HG03103 (cell line): ENCODE measurements at regions not wholly inside any gene's neighbourhood (a gene's known extent, or its start where the extent isn't known, plus 50 kb on each side); places are given as distances from the start of the nearest gene placed in this dataset.
A peak's percentile ranks its signal among the peaks of the same experiment; 100 is the strongest.
"Not testable (repeated sequence)": the region's sequence is repeated elsewhere in the genome, so short reads cannot be mapped to it uniquely, and the experiment has no call there.

Experiments
- ATAC-seq: cut with Tn5 transposase; IDR thresholded peaks from one replicate; pipeline ENCODE4 v1.9.1; 2021; ENCODE audit warnings: low read depth; ENCODE audit not compliant: unreplicated experiment

DNA sequence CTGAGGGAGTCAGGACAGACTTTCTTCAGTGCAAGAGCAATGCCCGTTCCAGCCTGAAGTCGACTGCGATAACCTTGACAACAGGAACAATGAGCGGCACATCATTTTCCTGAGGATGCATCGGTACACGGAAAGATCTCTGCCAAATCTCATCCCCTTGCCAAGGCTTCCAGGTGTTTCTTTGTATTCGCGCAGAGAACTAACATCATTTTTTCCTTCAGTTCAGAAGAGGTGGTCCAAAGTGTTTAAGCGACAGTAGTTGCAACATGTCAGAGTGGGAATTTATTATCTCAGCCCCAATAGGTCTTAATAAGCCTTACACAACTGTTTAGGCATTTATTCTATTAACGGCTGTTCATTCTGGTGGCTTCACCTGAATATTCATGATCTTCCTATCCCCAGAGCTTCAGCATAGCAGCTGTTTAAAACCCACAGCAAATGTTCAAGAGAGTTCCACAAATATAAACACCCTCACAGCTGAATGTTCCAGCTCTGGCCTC is 129.7 kb upstream of the NFIA start:
- ATAC-seq, result no peak

DNA sequence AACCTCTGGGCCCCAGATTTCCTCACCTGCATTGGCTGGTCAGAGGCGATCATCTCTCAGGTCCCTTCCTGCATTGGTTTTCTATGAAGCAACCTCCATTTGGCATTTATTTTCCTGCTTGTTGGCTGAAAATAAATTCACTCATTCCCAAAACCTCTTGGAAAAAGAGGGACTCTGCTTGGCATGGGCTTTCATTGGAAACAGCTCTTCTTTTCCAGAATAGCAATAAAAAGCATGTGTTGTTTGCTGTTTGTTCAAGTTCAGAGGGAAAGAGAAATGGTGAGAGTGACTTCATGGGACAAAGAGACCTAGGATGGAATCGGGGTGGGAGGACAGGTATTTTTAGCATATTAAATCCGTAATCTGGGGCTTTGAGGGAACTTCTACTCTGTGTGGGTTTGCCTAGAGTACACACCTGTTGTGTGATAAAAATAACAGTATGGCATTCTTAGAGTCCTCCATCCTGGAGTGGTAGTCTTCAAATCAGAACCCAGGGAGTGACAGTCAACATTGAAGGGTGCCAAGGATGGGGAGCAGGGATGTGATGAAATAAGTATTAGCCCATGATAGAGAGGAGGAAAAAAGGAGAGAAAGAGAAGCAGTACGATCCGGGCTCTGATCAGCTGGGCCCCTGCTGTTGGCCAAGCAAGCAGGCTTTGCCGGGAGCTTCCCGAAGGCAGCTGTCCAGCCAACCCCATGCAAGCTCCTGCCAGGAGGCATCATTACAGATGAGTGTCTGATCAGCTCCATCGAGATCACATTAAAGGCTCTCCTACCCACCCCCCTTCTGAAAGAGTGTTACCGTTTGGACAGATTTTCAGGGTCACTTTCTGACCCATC is 131.9 kb upstream of the NFIA start:
- ATAC-seq, result no peak

DNA sequence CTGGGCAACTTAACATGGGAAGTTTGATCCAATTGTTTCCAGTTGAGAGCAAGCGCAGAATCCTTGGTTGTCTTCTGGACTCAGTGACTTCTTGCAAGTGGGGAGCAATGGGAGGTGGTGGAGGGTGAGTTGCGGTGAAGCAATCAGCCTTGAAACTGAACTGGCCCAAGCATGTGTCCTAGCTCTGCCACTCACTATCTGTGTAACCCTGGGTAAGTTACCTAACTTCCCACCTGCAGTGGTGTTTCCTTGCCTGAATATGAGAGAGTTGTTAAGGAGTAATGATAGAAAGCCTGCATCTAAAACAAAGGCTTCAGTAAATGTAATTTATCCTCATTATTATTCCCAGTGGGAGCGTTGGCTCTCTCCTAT is 132.5 kb upstream of the NFIA start:
- no peak for ATAC-seq

DNA sequence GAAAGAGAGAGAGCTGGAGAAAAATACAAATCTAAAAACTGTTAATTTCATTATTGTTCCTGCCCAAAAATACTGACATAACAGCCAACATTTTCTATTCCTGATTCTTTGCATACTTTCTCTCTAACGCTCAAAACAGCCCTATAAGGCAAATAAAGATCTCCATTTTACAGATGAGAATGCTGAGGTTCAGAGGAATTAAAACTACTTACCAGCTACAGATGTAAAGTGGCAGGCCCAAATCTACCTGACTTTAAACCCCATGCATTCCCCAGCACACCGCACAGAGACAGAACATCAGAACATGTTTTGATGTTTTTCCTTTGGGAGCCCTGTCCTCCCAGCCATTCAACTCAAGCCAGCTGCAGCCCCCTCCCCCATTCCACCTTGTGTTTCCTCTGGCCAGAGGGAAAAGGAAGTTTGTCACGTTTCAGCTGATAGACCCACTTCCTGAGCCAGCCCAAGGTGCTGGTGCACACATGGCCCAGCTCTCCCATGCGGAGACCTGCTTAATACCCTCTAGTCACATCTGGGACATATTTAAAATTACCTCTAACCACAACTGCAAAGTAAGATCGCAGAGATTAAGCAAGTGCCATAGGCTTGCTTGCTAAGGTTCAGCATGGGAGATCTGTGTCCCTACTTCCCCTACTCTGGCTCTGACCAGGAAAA is 133.1 kb upstream of the NFIA start:
- ATAC-seq, result no peak

DNA sequence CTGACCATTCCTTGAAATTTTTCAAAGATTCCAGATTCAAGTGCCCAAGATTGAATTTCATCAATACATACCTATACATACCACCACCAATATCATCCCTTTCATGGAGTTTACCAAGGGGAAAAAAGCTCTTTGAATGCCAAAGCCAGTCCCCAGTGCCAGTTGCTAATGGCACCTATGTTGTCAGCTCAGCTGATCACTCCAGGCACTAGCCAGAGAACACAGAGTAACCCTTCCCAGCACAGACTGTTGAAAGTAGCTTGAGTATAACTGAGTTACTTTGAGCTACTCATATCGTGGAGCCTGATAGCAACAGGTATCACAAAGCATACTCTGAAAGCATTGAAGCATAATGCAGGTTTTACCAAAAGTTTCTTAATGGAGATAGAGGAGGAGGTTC is 133.9 kb upstream of the NFIA start:
- ATAC-seq, result no peak

DNA sequence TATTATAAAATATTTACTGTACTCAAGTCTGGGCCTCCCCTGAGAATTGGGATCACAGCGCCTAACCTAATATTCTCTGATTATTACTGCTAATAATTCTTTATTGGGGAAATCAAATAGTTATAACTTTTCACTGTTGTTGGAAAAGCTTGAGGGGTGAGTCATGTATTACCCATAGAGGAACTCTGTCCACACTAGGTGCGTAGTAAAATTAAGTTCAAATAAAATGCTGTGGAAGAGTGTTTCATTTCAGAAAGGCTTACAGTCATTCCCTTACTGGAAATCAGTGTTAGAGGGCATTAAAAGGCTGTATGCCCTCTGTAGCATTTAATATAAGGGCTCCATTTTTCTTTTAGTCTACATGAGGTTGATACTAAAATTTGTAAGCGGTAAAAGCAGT is 135.0 kb upstream of the NFIA start:
- ATAC-seq, result no peak

DNA sequence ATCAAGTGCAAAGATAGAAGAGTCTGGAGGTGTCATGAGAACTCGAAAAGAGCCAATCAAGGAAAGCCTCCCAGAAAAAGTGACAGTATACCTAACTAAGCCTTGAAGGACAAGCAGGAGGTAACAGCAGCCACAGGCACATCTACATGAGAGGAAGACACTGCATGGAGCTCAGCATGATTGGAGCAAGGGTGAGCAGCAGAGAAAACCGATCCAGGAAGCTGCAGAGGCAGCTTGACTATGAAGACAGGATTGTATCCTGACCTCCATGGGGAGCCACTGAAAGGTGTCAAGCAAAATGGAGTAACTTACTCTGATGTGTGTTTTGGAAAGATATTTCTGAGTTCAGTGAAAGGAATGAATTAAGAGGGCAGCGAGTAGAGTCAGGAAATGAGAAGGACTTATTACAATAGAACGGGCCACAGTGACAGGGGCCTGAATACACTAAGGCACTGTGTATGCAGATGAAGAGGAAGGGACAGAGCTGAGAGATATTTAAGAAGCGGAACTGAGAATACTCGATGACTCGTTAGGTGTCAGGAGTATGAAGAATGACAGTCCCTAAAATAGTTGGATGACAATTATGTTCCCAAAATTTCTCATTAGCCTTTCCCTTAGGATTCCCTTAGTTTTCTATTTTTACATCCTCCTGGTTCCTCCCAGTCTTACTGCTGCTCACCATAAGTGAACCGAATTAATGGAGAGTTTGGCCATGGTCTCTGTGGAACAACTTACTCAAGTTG is 139.3 kb upstream of the NFIA start:
- ATAC-seq, result peak; percentile 91

DNA sequence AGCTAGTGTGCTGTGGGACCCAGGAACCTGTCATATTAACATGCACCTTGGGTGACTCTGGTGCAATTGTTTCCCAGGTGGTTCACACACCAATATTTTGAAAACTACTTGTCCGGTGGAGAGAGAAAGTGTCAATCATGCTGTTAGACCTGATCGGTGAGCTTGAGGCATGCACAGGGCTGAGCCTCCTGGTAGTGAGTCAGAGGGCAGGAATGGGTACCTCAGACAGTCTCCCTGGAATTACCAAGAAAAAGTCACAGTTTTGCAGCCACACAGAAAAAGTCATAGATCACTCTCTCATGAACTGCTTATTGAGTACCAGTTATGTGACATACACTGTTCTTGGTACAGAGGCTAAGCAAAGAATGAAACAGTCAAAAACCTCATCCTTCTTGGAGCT is 140.1 kb upstream of the NFIA start:
- no peak for ATAC-seq

DNA sequence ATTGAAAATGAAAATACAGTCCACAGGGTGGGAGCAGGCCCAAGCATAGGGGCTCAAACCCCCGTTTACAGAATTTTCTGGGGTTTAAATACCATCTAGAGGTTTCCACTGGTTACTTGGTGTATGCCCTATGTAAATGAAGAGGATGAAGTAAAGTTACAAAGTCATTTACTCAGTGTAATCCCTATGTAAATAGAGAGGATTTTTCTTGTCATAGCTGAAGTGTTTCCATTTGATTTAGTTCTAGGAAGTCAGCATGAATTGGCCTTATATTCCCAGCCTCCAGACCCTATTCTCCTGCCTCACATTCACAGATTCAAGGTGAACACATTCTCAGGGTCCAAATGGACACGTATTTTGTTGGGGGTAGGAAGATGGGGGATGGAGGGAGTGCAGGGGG is 141.7 kb upstream of the NFIA start:
- ATAC-seq, result not testable (repeated sequence)

DNA sequence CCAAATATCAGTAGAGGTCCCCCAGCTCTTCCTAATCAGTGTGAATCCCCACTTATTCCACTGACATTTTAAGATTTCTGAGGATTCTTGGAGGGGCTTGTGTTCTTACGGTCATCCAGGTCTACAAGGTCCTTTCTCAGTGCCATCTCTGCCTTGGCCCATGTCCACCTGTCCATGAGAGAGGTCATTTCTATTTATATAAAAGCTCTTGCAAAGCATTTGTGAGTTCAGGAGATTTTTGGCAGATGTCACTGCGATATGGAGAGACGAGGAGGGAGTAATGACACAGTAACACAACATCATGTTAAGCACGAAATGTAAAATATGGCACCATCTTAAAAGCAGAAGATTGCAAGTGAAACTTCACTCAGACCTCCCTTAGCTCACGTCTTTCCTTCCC is 144.6 kb upstream of the NFIA start:
- ATAC-seq, result no peak

DNA sequence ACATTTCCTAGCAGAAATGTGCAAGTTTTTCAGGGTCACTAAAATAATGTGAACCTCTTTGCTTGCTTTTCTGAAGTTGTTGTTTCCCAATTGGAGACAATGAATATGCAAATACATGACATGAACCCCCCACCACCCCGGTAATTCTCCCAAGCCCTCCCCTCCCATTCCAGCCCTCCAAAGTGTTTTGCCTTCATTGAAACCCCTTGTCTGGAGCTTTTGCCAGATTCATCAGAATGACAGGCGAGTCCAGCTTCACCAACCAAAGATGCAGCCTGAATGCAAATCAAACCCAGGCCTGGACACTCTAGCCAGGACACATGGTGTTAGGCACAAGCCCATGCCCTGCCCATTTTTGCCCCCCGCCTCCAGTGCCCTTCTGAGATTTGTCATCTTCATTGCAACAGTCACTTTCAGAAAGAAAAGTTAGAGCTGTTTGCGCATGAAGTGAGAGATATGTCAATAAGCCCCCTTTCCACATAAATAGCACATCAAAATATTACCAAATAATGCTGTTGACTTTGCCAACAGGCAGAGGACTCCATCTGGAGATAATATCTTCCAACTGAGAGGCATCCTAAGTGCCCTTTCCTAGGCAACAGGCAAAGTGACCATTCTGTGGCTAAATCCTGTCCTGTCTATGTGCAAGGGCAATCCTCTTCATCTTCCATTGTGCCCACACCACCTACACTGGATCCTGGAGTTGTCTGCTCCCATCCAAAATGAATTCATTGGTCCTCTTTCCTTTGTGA is 145.6 kb upstream of the NFIA start:
- no peak for ATAC-seq

DNA sequence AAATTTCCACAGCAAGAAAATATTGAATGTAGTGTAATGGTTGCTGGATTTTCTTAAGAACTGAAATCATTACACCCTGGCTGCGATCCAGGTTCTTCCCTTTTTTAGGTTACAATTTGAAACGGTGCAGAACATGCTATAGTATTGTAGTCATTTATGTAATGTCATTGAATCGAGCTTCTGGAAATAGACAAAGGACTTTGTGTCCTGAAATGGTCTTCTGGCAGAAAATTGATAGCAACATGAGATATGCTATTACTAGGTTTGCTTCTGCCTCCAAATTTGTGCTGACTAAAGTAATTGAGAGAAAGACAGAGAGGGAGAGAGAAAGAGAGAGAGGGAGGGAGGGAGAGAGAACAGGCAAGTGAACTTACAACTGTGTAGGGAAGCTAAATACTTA is 146.2 kb upstream of the NFIA start:
- no peak for ATAC-seq

DNA sequence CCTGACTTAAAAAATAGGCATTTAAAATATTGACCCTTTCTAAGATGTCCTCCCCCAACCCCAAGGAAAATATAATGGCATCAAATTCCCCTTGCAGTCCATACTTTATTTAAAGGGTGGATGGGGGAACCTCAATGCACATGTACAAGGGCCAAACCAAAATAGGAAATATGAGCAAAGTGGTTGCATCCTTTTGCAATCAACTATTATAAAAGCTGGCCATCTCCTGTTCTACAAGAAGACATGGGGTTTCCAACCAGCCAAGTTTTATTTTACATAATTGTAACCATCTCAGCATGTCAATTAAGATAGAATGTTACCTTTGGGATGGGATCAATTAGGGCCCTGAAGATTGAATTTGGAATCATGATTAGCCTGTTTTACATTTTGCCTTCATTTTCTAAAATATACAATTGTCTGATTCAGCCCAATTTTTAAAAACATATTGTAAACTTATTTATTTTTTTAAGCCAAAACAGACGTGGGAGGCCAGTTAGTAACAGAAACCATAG is 146.7 kb upstream of the NFIA start:
- no peak for ATAC-seq

DNA sequence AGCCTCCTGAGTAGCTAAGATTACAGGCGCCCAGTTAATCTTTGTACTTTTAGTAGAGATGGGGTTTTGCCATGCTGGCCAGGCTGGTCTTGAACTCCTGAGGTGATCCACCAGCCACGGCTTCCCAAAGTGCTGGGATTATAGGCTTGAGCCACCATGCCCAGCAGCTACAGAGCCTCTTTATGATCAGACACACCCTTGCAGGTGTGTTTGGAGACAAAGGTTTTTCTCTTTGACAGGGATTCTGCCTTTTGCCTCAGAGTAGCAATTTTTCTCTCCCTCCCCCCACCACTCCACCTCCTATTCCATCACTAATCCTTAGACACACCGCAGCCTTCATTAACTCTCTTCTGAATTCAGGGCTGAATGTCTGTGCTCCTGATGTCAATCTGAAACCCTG is 152.2 kb upstream of the NFIA start:
- ATAC-seq, result no peak

DNA sequence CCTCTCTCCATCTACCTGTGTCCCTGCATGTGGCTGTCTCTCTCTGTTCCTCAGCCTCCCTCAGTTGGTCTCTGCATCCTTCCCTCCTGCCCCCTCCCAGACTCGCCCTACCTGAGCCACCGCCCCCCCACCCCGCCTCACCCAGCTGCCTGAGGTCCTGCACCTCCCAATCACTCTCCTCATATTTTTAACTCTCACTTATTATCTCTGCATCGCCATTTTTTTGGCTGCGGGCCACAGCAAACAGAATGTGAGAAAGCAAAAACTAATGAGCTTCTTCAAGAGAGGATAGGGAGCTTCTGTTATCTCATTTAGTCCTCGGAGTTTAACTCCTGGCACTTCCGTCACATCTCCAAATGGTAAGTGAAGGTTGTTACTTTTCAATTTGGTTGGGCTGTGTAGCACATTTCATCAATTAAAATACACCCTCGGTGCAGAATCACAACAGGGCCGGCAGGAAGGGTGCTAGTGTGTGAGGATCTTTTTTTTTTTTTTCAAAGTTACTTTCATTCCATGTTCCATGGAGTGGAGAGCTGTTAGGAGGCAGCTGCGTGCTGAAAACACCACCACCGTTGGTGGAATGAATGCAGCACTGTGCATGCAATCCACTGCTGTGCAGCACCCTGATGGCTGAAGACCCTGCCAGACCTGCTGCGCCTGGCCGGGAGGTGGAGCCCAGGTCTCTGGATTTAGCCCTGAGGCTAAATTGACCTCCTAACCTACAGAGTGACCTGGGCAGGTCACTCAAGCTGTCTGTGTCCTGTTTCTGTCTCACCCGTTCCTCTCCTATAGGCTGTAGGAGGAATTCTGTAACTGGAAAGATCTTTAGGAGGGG is 157.2 kb upstream of the NFIA start:
- no peak for ATAC-seq

DNA sequence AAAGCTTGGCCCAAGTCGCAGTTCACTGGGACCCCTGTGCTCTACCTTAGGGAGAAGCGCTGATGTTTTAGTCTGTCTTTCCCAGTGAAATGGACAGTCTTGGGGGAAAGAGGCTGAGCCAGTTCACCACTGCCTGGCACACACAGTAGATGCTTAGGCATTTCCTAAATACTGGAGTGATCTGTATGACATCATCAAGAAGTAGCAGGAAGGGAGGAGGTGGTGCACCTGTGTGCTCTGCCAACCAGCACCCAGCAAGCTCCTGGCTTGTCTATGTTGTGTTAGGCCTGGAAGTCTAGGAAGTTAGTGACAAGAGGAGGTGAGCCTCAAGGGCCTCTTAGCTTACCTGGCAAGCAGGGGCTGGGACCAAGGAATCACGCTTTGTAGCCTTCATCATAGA is 158.2 kb upstream of the NFIA start:
- ATAC-seq, result no peak

DNA sequence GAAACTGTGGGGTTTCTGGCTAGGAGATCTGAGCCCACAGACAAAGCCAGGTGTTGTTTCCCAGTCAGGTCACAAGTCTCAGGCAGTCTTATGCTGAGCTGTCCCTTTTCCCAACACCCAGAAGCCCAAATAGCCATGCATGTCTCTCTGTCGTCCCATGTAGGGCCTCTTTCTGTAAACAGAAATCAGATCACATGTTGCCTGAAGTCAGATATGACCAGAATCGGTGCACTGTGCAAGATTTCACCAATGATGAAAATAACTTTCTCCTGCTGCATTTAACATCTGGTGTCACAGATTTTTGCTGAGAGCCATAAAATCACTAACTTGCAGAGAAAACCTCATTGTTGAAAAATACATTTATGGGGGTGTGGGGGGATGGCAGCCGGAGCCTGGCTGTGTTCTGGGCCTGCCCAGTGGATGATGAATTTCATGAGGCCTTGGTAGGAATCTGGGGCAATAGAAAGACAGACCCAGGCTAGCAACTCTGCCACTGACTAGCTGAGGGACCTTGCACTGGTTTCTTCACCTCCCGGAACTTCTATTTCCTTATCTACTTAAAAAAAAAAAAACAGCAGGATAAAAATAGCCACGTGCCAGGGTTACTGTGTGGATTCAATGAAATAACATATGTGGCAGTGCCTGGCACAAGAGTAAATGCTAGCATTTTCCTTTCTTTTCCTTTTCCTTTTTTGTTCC is 158.8 kb upstream of the NFIA start:
- no peak for ATAC-seq

DNA sequence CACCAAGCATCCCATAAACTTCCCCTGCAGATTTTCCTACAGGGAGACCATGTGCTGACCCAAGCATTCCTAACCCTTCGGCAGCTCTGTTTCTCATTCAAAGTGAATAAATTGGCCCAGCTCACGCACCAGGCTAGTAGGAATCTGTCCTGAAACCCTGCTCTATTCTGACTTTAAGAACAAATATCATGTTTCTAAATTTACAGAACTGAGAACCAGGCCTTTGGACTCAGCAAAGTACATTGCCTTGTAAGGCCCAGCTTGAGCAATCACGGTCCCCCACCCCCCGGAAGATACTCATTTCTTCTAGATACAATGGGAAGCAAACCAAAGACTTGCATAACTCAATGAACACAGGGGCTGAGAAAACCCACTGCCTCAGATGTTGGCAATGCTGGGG is 160.1 kb upstream of the NFIA start:
- ATAC-seq, result no peak

DNA sequence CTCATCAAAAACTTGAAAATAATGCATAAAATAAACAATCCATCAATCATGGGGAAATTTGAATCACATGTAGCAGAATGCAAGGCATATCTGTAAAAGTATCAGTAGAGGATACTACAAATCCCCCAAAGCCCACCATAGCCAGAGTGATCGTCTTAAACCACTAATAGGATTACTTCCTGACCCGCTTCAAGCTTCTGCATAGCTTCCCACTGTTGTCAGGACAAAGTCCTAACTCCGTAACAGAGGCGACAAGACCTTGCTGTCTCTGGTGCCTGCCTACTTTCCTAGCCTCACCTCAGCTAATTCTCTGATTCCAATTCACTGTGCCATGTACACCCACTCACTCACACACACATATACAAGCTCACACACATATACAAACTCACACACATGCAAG is 161.2 kb upstream of the NFIA start:
- ATAC-seq, result no peak
